LoVo (cell line): ENCODE measurements at regions not wholly inside any gene's neighbourhood (a gene's known extent, or its start where the extent isn't known, plus 50 kb on each side); places are given as distances from the start of the nearest gene placed in this dataset.
"Not testable (repeated sequence)": the region's sequence is repeated elsewhere in the genome, so short reads cannot be mapped to it uniquely, and the experiment has no call there.

Experiments used
- DNase-seq: peaks from one replicate; pipeline ENCODE4 v3.0.0-alpha.2; 2016; ENCODE audit warnings: low spot score

DNA sequence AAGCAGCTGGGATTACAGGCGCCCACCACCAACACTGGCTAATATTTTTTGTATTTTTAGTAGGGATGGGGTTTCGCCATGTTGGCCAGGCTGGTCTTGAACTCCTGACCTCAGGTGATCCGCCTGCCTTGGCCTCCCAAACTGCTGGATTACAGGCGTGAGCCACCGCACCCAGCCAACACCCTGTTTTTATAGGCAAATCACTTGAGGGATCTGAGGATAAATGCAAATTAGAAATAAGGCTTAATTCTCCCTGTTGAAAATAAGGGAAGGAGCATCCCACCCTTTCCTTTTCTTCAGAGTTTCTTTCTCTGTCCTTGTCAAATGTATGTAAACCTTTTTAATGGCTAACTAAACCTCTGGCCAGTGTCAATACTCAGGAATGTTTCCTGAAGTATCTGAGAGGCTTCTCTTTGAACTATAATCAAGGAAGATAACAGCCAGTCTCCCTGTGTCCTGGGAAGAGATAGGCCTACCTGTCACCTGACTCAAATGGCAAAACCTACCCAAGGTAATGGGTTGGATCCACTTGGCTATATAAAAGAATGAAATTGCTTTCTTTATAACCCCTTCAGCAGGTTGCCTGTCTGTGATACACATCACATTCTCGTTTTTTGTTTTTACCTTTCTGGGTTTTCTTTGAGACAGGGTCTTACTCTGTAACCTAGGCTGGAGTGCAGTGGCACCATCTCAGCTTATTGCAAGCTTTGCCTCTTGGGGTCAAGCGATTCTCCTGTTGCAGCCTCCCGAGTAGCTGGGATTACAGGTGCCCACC, 64.5 kb upstream of the TNFAIP3 start:
- no peak for DNase-seq

DNA sequence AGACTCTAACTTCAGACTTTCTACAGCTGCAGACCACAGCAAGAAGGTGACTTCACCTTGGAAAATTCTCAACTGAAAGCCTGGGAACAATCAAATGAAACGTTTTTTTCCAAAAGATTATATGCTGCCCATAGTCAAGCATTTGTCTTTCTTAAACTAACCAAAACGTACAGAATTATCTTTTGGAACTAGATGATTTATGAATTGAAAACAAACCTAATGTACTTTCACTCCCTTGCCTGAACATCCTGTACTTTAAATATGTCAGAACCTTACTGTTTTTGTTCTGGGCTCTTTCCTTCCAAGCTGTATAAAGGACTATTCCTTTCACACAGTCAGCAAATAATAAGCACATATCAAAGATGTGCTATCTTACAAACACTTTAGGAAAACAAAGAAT, 62.4 kb upstream of the TNFAIP3 start:
- no peak for DNase-seq

- no peak for DNase-seq
Observed at GRCh38 chr6:137805622-137806021, 61.4 kb upstream of the TNFAIP3 start.

GRCh38 chr6:137806914-137807682, 60.0 kb upstream of the TNFAIP3 start:
- no peak for DNase-seq

- DNase-seq, result no peak
Observed at GRCh38 chr6:137808191-137808590, 58.9 kb upstream of the TNFAIP3 start.

- no peak for DNase-seq
Observed at GRCh38 chr6:137808836-137809315, 58.2 kb upstream of the TNFAIP3 start.

- not testable (repeated sequence) for DNase-seq
Observed at GRCh38 chr6:137809895-137810553, 57.0 kb upstream of the TNFAIP3 start.

- no peak for DNase-seq
Observed at GRCh38 chr6:137810554-137811120, 56.4 kb upstream of the TNFAIP3 start.

DNA sequence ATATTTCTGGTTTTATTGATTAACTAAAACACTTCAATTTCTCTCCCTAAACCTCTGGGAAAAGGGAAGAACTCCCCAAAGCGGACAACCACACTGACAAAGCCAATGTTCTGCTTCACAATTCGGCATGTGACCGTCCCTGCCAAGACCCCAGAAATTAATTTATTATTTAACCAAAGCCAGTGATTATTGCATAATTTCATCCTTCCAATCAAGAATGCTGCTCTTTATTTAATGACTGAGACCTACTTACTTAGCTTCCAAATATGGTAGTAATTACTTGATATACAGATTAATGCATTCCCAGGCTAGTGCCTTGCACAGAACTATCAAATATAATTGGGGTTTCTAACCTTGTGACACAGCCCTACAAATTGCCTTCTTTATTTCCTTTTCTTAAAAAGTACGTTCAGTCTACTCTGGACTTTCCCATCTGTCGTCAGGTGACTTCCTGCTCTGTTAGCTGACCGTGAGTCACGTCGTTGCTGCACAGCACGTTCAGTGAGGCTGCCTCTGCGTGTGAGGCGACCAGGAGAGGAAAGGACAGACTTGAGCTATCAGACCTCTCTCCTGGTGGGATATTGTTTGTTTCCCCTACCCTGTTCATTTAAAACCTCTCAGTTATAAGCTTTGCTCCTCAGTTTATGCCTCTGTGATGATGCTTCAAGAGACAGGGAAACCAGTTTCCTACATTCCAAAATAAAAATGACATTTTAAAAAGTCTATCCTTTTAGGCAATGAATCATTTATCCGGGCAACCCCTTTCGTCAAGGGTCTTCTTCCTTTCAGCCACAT, 55.7 kb upstream of the TNFAIP3 start:
- peak; percentile 71 for DNase-seq

GRCh38 chr6:137811916-137812553, 55.0 kb upstream of the TNFAIP3 start:
- DNase-seq, result no peak

- no peak for DNase-seq
Observed at GRCh38 chr6:137813308-137813970, 53.6 kb upstream of the TNFAIP3 start.

DNA sequence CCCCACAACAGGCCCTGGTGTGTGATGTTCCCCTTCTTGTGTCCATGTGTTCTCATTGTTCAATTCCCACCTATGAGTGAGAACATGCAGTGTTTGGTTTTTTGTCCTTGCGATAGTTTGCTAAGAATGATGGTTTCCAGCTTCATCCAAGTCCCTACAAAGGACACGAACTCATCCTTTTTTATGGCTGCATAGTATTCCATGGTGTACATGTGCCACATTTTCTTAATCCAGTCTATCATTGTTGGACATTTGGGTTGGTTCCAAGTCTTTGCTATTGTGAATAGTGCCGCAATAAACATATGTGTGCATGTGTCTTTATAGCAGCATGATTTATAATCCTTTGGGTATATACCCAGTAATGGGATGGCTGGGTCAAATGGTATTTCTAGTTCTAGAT, 53.0 kb upstream of the TNFAIP3 start:
- not testable (repeated sequence) for DNase-seq

DNA sequence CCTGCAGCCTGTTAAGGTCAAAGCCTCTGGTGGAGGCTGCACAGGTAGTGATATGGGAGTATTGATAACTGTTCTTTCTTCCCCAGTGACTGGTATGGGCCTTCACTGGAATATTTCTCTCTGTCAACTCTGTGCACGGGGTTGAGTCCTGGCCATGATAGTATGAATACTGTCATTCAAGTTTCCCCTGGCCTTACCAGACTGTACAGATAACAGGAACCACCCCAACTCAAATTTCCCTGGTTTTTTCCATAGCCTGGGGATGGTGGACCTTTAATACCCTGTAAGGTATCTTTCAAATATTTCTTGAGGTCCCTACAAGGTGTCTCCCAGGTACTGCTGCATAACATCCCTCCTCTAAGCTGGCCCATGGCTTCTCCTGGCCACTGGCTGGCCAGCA, 51.4 kb upstream of the TNFAIP3 start:
- no peak for DNase-seq

- DNase-seq, result no peak
Observed at GRCh38 chr6:137816133-137816579, 50.9 kb upstream of the TNFAIP3 start.

GRCh38 chr6:137816688-137817618, 50.1 kb upstream of the TNFAIP3 start:
- DNase-seq, result no peak
